ENCODE measurements at regions not wholly inside any gene's neighbourhood (a gene's known extent, or its start where the extent isn't known, plus 50 kb on each side); places are given as distances from the start of the nearest gene placed in this dataset.

DNA sequence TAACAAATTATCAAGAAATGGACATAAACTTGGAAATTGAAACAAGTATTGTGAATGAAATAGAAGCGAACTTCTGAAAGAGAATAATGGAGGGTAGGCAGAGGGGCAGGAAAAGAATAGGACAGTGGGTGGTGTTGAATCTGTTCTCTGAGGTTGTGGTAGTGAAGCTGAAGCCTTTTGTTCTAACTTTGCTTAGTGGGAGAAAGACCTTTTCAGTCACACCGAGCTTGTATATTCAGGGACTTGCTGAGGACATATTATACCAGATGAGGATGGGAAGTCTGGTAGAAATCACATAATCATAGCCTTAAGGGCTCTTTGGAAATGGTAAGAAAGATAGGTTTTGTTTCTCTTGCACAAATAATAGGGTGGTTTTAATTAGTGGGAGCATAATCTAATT, 115.4 kb upstream of the NDST4 start:
- Mint-ChIP-seq H3K36me3 (ENCODE audit: low read depth) (no peaks in the 10 kb centered on the region), H3K27me3 (ENCODE audit: low read depth) (no peaks in the 10 kb centered on the region), H3K27ac (no peak overlapping the region), H3K9me3 (no peaks in the 10 kb centered on the region), H3K4me3 (no peak overlapping the region), H3K4me1 (peaks cover 4% of the 10 kb centered on the region)
- TF ChIP-seq, protein P1, sequence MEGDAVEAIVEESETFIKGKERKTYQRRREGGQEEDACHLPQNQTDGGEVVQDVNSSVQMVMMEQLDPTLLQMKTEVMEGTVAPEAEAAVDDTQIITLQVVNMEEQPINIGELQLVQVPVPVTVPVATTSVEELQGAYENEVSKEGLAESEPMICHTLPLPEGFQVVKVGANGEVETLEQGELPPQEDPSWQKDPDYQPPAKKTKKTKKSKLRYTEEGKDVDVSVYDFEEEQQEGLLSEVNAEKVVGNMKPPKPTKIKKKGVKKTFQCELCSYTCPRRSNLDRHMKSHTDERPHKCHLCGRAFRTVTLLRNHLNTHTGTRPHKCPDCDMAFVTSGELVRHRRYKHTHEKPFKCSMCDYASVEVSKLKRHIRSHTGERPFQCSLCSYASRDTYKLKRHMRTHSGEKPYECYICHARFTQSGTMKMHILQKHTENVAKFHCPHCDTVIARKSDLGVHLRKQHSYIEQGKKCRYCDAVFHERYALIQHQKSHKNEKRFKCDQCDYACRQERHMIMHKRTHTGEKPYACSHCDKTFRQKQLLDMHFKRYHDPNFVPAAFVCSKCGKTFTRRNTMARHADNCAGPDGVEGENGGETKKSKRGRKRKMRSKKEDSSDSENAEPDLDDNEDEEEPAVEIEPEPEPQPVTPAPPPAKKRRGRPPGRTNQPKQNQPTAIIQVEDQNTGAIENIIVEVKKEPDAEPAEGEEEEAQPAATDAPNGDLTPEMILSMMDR (IDR thresholded peaks at IDR 0.05; ENCODE audit: unreplicated experiment in 3 of 3), result no peak

DNA sequence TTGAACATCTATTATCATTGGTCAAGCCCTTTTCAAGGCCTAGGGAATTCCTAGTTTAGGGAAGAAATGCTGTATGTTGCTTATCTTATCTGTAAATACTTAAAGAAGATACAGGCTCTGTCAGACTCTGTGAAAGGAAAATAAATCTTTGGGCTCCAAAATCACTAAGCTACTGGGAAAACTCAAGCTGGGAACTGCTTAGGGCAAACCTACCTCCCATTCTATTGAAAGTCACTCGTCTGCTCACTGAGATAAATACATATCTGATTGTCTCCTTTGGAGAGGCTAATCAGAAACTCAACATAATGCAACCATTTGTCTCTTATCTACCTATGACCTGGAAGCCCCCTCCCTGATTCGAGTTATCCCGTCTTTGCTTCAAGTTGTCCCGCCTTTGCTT, 108.6 kb upstream of the NDST4 start:
- no peaks in the 10 kb centered on the region for H3K36me3 Mint-ChIP-seq (ENCODE audit: low read depth)
- no peaks in the 10 kb centered on the region for H3K27me3 Mint-ChIP-seq (ENCODE audit: low read depth)
- TF ChIP-seq, protein P1 (IDR thresholded peaks at IDR 0.05; ENCODE audit: unreplicated experiment in 3 of 3), result no peak
- H3K27ac Mint-ChIP-seq, result no peak overlapping the region
- no peaks in the 10 kb centered on the region for H3K4me1 Mint-ChIP-seq
- no peaks in the 10 kb centered on the region for H3K9me3 Mint-ChIP-seq
- no peak overlapping the region for H3K4me3 Mint-ChIP-seq

DNA sequence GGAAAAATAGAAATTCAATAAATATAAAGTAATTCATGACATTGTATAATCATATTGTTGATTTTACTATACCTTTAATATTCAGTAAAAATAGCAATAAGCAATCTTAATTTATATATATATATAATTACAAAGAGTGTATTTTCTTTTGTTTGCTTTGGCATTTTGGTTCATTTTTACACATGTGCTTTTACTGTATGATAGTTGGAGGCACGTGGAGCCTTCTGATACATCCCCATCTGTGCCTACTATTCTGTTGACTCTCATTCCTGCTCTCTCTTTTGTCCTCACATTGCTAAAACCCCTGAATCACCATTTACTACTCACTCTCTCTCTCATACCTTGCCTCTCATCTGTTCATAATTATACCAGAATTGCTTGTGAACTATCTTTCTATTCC, 106.4 kb upstream of the NDST4 start:
- H3K4me1 Mint-ChIP-seq, result no peaks in the 10 kb centered on the region
- H3K27ac Mint-ChIP-seq, result no peak overlapping the region
- TF ChIP-seq, protein P1 (IDR thresholded peaks at IDR 0.05; ENCODE audit: unreplicated experiment in 3 of 3), result no peak
- H3K9me3 Mint-ChIP-seq, result no peaks in the 10 kb centered on the region
- no peak overlapping the region for H3K4me3 Mint-ChIP-seq
- no peaks in the 10 kb centered on the region for H3K36me3 Mint-ChIP-seq (ENCODE audit: low read depth)
- H3K27me3 Mint-ChIP-seq (ENCODE audit: low read depth), result no peaks in the 10 kb centered on the region

DNA sequence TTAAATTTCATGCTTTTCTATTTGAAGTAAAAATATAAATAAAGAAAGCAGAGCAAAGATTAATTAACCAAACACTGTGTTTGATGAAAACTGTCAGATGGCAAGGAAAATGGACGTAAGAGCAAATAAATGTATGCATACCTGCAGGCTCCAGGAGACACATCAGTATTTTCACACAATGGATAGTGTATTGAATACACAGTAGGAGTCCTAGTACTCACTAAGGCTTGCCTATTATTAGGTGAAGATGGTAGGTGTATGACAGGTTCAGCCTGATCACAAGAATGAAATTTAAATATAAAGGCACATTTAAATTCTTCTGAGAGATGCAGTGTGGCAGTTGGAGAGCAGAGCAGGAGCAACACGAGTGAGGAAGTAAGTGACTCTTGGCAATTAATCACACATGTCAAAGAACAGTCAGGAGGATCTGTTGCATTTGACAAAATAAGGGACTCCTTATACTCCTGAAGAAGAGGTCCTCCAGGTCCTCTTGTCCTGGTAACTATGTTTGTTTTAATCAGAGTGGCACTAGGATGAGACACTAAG, 106.0 kb upstream of the NDST4 start:
- H3K27me3 Mint-ChIP-seq (ENCODE audit: low read depth), result no peaks in the 10 kb centered on the region
- no peaks in the 10 kb centered on the region for H3K36me3 Mint-ChIP-seq (ENCODE audit: low read depth)
- no peaks in the 10 kb centered on the region for H3K9me3 Mint-ChIP-seq
- no peak overlapping the region for H3K4me3 Mint-ChIP-seq
- no peak overlapping the region for H3K27ac Mint-ChIP-seq
- TF ChIP-seq, protein P1 (IDR thresholded peaks at IDR 0.05; ENCODE audit: unreplicated experiment in 3 of 3), result no peak
- no peaks in the 10 kb centered on the region for H3K4me1 Mint-ChIP-seq

DNA sequence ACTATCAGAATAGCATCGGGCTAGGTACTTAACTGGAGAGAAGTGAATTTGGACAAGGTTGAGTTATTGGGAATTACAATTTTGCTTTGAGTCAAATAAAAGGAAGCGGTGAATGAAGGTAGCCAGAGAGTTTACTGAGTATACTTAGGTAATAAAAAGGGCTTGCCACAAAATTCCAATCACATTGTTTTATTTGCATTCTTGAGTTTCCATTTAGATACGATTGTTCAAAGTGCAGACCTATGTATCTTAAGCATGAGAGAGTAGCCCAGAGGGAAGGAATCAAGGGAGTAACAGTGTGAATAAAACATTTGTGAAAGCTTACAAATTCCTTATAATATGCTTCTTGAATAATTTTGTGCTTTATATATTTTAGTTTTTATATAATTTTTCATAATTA, 102.5 kb upstream of the NDST4 start:
- Mint-ChIP-seq H3K36me3 (ENCODE audit: low read depth) (no peaks in the 10 kb centered on the region), H3K27me3 (ENCODE audit: low read depth) (no peaks in the 10 kb centered on the region), H3K4me3 (no peak overlapping the region), H3K4me1 (no peaks in the 10 kb centered on the region), H3K27ac (no peak overlapping the region), H3K9me3 (no peaks in the 10 kb centered on the region)
- TF ChIP-seq, protein P1 (IDR thresholded peaks at IDR 0.05; ENCODE audit: unreplicated experiment in 3 of 3), result no peak

DNA sequence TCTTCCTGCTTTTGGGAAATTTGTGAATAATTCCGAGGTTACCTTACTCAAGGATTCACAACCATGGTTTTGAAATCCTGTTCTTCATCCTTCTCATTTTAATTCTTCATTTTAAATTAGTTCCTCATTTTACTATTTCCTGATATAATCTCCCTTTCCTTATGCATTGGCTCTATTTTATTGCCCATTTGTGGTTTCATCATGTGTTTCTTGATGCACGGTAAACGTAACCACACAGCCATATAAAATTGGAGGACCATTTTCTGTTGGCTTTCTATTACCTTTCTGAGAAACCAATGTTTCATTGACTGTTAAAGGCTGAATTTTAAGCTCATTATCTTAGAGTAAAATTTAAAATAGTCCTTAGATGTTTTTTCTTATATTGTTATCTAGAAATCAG, 100.3 kb upstream of the NDST4 start:
- no peaks in the 10 kb centered on the region for H3K36me3 Mint-ChIP-seq (ENCODE audit: low read depth)
- H3K4me1 Mint-ChIP-seq, result no peaks in the 10 kb centered on the region
- H3K27me3 Mint-ChIP-seq (ENCODE audit: low read depth), result peaks cover under 1% of the 10 kb centered on the region
- H3K27ac Mint-ChIP-seq, result no peak overlapping the region
- no peak overlapping the region for H3K4me3 Mint-ChIP-seq
- TF ChIP-seq, protein P1 (IDR thresholded peaks at IDR 0.05; ENCODE audit: unreplicated experiment in 3 of 3), result no peak
- no peaks in the 10 kb centered on the region for H3K9me3 Mint-ChIP-seq

All from nephron (organoid).